SK-N-SH (cell line): ENCODE measurements at regions not wholly inside any gene's neighbourhood (a gene's known extent, or its start where the extent isn't known, plus 50 kb on each side); places are given as distances from the start of the nearest gene placed in this dataset.
A peak's percentile ranks its signal among the peaks of the same experiment; 100 is the strongest.

ENCODE experiments used
- CTCF ChIA-PET: fragments of 300-600, 350-600 bp; formaldehyde crosslinking; extraction: SDS; loops from one replicate; lab custom pipeline; 2021; lab: Yijun Ruan, JAX
- POLR2A ChIA-PET: fragments of 350-600 bp; sonication (Branson Sonifier 250); formaldehyde crosslinking; extraction: SDS; loops from one replicate; lab custom pipeline; 2020; ENCODE audit warnings: antibody characterized with exemption, inconsistent platforms; lab: Yijun Ruan, JAX
- DNase-seq: peaks from one replicate; pipeline ENCODE4 v3.0.0; 2012
- H2AFZ ChIP-seq: fragments of 200-600 bp; sonication (generic); 2 replicates; pipeline ENCODE4 v1.8.1; 2016; ENCODE audit warnings: antibody characterized with exemption, mild to moderate bottlenecking, low read depth
- H3F3A ChIP-seq: fragments of 200-600 bp; sonication (generic); replicated peaks from 2 replicates; pipeline ENCODE3; 2016; ENCODE audit warnings: antibody characterized with exemption, mild to moderate bottlenecking; ENCODE audit not compliant: insufficient read depth
- H3K27ac ChIP-seq, 2 experiments: fragments of 200-500 bp in 1 of 2; fragments of 200-600 bp in 1 of 2; sonication (Bioruptor generic) in 1 of 2; sonication (generic), shearing (Covaris generic) in 1 of 2; 2 replicates each; pipeline versions ENCODE4 v1.5.1 to v1.6.1; 2014 to 2016; ENCODE audit warnings: low read depth in 2 of 2, inconsistent platforms in 1 of 2, low read length in 1 of 2, mild to moderate bottlenecking in 1 of 2, mixed read lengths in 1 of 2
- H3K27me3 ChIP-seq: fragments of 200-600 bp; sonication (generic), shearing (Covaris generic); 2 replicates; pipeline ENCODE4 v1.6.1; 2016; ENCODE audit warnings: mixed run types; ENCODE audit not compliant: insufficient read depth
- H3K36me3 ChIP-seq, 2 experiments: fragments of 200-500 bp in 1 of 2; fragments of 200-600 bp in 1 of 2; sonication (Bioruptor generic) in 1 of 2; sonication (generic) in 1 of 2; replicated peaks in 1 of 2; 2 replicates each; pipeline versions ENCODE3 to v1.5.1; 2014 to 2016; ENCODE audit warnings: low read length in 1 of 2, mild to moderate bottlenecking in 1 of 2; ENCODE audit not compliant: insufficient read depth in 2 of 2, control insufficient read depth in 1 of 2
- H3K4me1 ChIP-seq, 2 experiments: fragments of 200-500 bp in 1 of 2; fragments of 200-600 bp in 1 of 2; sonication (Bioruptor generic) in 1 of 2; sonication (generic), shearing (Covaris generic) in 1 of 2; 2 replicates each; pipeline versions ENCODE4 v1.5.1 to v1.6.1; 2014 to 2016; ENCODE audit warnings: low read depth in 1 of 2, low read length in 1 of 2, mixed run types in 1 of 2; ENCODE audit not compliant: insufficient read depth in 2 of 2, control insufficient read depth in 1 of 2
- H3K4me2 ChIP-seq: fragments of 200-600 bp; sonication (generic), shearing (Covaris generic); 2 replicates; pipeline ENCODE4 v1.6.1; 2017; ENCODE audit warnings: mixed run types
- H3K4me3 ChIP-seq, 2 experiments: fragments of 200-500 bp in 1 of 2; fragments of 200-600 bp in 1 of 2; sonication (Bioruptor generic) in 1 of 2; sonication (generic), shearing (Covaris generic) in 1 of 2; 2 replicates each; pipeline versions ENCODE4 v1.5.1 to v1.8.1; 2014 to 2016; ENCODE audit warnings: low read depth in 2 of 2, inconsistent platforms in 1 of 2, low read length in 1 of 2, mild to moderate bottlenecking in 1 of 2, mixed read lengths in 1 of 2, moderate library complexity in 1 of 2
- H3K79me2 ChIP-seq: fragments of 200-600 bp; sonication (generic); 2 replicates; pipeline ENCODE4 v1.8.1; 2017; ENCODE audit warnings: mild to moderate bottlenecking; ENCODE audit not compliant: insufficient read depth
- H3K9ac ChIP-seq: fragments of 200-600 bp; sonication (generic); 2 replicates; pipeline ENCODE4 v1.6.1; 2017; ENCODE audit warnings: mixed run types
- H3K9me2 ChIP-seq: fragments of 200-600 bp; sonication (generic); 2 replicates; pipeline ENCODE4 v1.6.1; 2017; ENCODE audit warnings: mixed run types
- H3K9me3 ChIP-seq: fragments of 200-600 bp; sonication (generic); 2 replicates; pipeline ENCODE4 v1.6.1; 2017; ENCODE audit warnings: mixed run types, mild to moderate bottlenecking, moderate library complexity
- H4K20me1 ChIP-seq: fragments of 200-600 bp; sonication (generic); 2 replicates; pipeline ENCODE4 v1.6.1; 2017; ENCODE audit warnings: mild to moderate bottlenecking, mixed run types; ENCODE audit not compliant: insufficient read depth
- CHD2 ChIP-seq: fragments of 150-350 bp; IDR thresholded peaks from 2 replicates; pipeline ENCODE4 v1.6.1; 2018; ENCODE audit warnings: low read length; ENCODE audit not compliant: partially characterized antibody
- CTCF ChIP-seq: fragments of 200-600 bp; sonication (generic); IDR thresholded peaks from 2 replicates; pipeline ENCODE4 v1.6.1; 2017; ENCODE audit warnings: antibody characterized with exemption, mild to moderate bottlenecking, moderate library complexity
- EP300 ChIP-seq, 2 experiments: IDR thresholded peaks; 2 replicates each; pipeline versions ENCODE4 v1.4.0 to v1.6.1; 2012; ENCODE audit warnings: borderline replicate concordance in 1 of 2, low read depth in 1 of 2, low read length in 1 of 2
- GATA2 ChIP-seq: sonication (generic); formaldehyde crosslinking; IDR thresholded peaks from 2 replicates; pipeline ENCODE4 v1.5.0; 2020; ENCODE audit warnings: mild to moderate bottlenecking, missing genetic modification reagents
- IRF3 ChIP-seq: fragments of 150-350 bp; IDR thresholded peaks from 2 replicates; pipeline ENCODE4 v1.6.1; 2016; ENCODE audit warnings: mild to moderate bottlenecking, low read depth, low read length
- MAX ChIP-seq: IDR thresholded peaks from 2 replicates; pipeline ENCODE4 v1.4.0; 2012; ENCODE audit warnings: low read depth
- MXI1 ChIP-seq: IDR thresholded peaks from 2 replicates; pipeline ENCODE4 v1.6.1; 2012; ENCODE audit warnings: mild to moderate bottlenecking, low read depth, low read length, improper control_type of control experiment
- NRF1 ChIP-seq: IDR thresholded peaks from 2 replicates; pipeline ENCODE4 v1.6.1; 2012; ENCODE audit warnings: low read depth, mild to moderate bottlenecking, low read length
- RCOR1 ChIP-seq: fragments of 150-350 bp; IDR thresholded peaks from 2 replicates; pipeline ENCODE4 v1.6.1; 2017; ENCODE audit warnings: antibody characterized with exemption, low read length
- RXRA ChIP-seq: IDR thresholded peaks from 2 replicates; pipeline ENCODE4 v1.4.0; 2012; ENCODE audit warnings: low read depth, mild to moderate bottlenecking, borderline replicate concordance
- SMC3 ChIP-seq: IDR thresholded peaks from 2 replicates; pipeline ENCODE4 v1.6.1; 2012; ENCODE audit warnings: low read depth, low read length, improper control_type of control experiment
- TCF12 ChIP-seq: IDR thresholded peaks from 2 replicates; pipeline ENCODE4 v1.4.0; 2012
- YY1 ChIP-seq: IDR thresholded peaks from 2 replicates; pipeline ENCODE4 v1.4.0; 2012; ENCODE audit warnings: low read depth, mild to moderate bottlenecking
- ZBTB33 ChIP-seq: IDR thresholded peaks from 2 replicates; pipeline ENCODE4 v1.4.0; 2012; ENCODE audit warnings: low read depth, borderline replicate concordance
- WGBS: methylation state at CpG from one replicate; pipeline ENCODE4 v1.1.6; 2017; ENCODE audit warnings: low lambda C conversion rate; 5-methylcytosine and 5-hydroxymethylcytosine counted together
- TF ChIP-seq, protein P1 (sequence below): IDR thresholded peaks from 2 replicates; pipeline ENCODE4; 2012
- TF ChIP-seq, protein P2 (sequence below): fragments of 150-350 bp; IDR thresholded peaks from 2 replicates; pipeline ENCODE4 v1.6.1; 2017; ENCODE audit warnings: antibody characterized with exemption, low read length, low read depth, borderline replicate concordance

GRCh38 chr6:146912730-146913685, 291.2 kb upstream of the STXBP5 start:
- Histone ChIP-seq H3K9me3 (no peaks in the 10 kb centered on the region), H3F3A (peaks cover 36% of the 10 kb centered on the region), H3K27ac (peak overlapping the region; percentile 97 to 100), H2AFZ (peak overlapping the region; percentile 69), H3K9me2 (no peaks in the 10 kb centered on the region), H4K20me1 (no peaks in the 10 kb centered on the region), H3K4me3 (peak overlapping the region in 1 of 2 experiments; percentile 59; a peak in 3 of 4 replicates), H3K36me3 (no peaks in the 10 kb centered on the region), H3K9ac (peak overlapping the region; percentile 99), H3K4me2 (peak overlapping the region; percentile 88), H3K27me3 (no peaks in the 10 kb centered on the region), H3K79me2 (peaks cover 7% of the 10 kb centered on the region; the same call in 1 of the 2 replicates), H3K4me1 (peaks cover 19 to 21% of the 10 kb centered on the region in 2 experiments; a peak in 3 of 4 replicates)
- POLR2A ChIA-PET = no interaction called here
- CTCF ChIA-PET = interaction anchor here (1.0 kb wide), 2 partner anchors 13 to 110 kb away, joined by 3 read pairs; no protein-coding TSS in a partner anchor
- no peak for TF ChIP-seq IRF3
- no peak for TF ChIP-seq CHD2
- TF ChIP-seq MXI1 = no peak
- TF ChIP-seq RXRA = no peak
- 50% methylated on average over 6 of the region's 7 CpGs for WGBS
- DNase-seq = no peak

GRCh38 chr6:146913842-146914488, 290.3 kb upstream of the STXBP5 start:
- H3K4me1 ChIP-seq = peaks cover 19 to 21% of the 10 kb centered on the region in 2 experiments; a peak in 3 of 4 replicates
- no peaks in the 10 kb centered on the region for H3K9me2 ChIP-seq
- H3K9ac ChIP-seq = peak overlapping the region; percentile 99
- H3K27ac ChIP-seq = peak overlapping the region; percentile 97 to 100
- H3K9me3 ChIP-seq = no peaks in the 10 kb centered on the region
- peak overlapping the region; percentile 28 to 59; a peak in 3 of 4 replicates for H3K4me3 ChIP-seq
- H3K36me3 ChIP-seq = no peaks in the 10 kb centered on the region
- H3F3A ChIP-seq = peaks cover 36% of the 10 kb centered on the region
- peak overlapping the region; percentile 88 for H3K4me2 ChIP-seq
- no peaks in the 10 kb centered on the region for H3K27me3 ChIP-seq
- H4K20me1 ChIP-seq = no peaks in the 10 kb centered on the region
- WGBS = 8% methylated on average over 15 of the region's 15 CpGs
- peaks cover 7% of the 10 kb centered on the region; the same call in 1 of the 2 replicates for H3K79me2 ChIP-seq
- ChIA-PET POLR2A (interaction anchor here (0.5 kb wide), 1 partner anchor 198 kb away, joined by 3 read pairs; no protein-coding TSS in a partner anchor), CTCF (no interaction called here)
- DNase-seq = peak; percentile 10
- H2AFZ ChIP-seq = peak overlapping the region; percentile 69; the same call in 1 of the 2 replicates
- peak; percentile 37 to 88; a peak in 2 of 4 replicates for TF ChIP-seq EP300 (IDR thresholded peaks at IDR 0.05; ENCODE audit: borderline replicate concordance in 1 of 2, low read depth in 1 of 2, low read length in 1 of 2)
- no peak for TF ChIP-seq ZBTB33
- peak; percentile 96 for TF ChIP-seq MAX
- no peak for TF ChIP-seq RCOR1
- peak; percentile 82 for TF ChIP-seq TCF12
- no peak for TF ChIP-seq SMC3
- no peak for TF ChIP-seq CTCF
- TF ChIP-seq GATA2 = no peak
- TF ChIP-seq YY1 = 0 out of 2 replicates have a peak, but pooled peaks have one; percentile 21
- TF ChIP-seq, protein P1, sequence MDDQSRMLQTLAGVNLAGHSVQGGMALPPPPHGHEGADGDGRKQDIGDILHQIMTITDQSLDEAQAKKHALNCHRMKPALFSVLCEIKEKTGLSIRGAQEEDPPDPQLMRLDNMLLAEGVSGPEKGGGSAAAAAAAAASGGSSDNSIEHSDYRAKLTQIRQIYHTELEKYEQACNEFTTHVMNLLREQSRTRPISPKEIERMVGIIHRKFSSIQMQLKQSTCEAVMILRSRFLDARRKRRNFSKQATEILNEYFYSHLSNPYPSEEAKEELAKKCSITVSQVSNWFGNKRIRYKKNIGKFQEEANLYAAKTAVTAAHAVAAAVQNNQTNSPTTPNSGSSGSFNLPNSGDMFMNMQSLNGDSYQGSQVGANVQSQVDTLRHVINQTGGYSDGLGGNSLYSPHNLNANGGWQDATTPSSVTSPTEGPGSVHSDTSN = peak; percentile 85
- TF ChIP-seq, protein P2, sequence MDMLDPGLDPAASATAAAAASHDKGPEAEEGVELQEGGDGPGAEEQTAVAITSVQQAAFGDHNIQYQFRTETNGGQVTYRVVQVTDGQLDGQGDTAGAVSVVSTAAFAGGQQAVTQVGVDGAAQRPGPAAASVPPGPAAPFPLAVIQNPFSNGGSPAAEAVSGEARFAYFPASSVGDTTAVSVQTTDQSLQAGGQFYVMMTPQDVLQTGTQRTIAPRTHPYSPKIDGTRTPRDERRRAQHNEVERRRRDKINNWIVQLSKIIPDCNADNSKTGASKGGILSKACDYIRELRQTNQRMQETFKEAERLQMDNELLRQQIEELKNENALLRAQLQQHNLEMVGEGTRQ = no peak
- no peak for TF ChIP-seq NRF1
